ENCODE measurements at regions not wholly inside any gene's neighbourhood (a gene's known extent, or its start where the extent isn't known, plus 50 kb on each side); places are given as distances from the start of the nearest gene placed in this dataset.

DNA sequence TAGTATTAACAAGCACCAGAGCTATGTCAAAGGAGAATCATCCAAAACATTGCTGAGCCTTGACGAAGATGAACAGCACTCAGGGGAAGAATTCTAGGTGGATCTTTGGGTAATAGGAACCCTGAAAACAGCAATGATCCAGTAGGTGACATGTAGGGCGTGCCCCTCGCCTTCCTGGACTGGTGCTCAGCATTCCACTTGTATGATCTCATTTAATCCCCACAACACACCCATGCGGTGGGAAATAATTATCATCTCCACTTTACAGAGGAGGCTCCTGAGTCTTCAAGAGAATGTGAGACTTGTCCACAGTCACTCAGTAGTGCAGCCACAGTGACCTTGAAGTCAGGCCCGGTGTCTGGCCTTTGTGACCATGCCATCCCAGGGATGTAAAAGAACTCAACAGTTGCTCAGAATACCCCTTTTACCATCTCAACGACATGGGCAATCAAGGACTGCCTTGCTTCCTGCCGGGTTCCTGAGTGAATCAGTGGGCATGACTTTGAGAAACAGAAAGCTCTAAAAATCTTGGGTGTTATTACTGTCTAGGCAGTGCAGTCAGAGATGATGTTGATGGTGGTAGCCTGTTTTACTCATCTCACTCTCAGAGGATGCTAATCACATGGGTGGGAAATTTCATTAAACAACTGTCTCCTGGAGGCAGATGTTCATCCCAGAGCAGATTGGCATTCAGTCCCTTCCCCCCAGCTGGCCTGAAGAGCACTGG, 161.6 kb downstream of the BCL11A start:
- Histone ChIP-seq H3K4me3 (ENCODE audit: low read length) (no peak overlapping the region), H3K4me2 (ENCODE audit: low read length) (no peak overlapping the region), H3K27me3 (ENCODE audit: insufficient read depth, low read depth, low read length) (no peaks in the 10 kb centered on the region), H3F3A (ENCODE audit: insufficient read depth, low read length, poor library complexity, severe bottlenecking) (no peaks in the 10 kb centered on the region), H3K79me2 (replicated peaks; ENCODE audit: insufficient read depth, low read length) (no peaks in the 10 kb centered on the region), H3K9me2 (ENCODE audit: insufficient read depth, low read length) (no peaks in the 10 kb centered on the region), H3K9ac (ENCODE audit: low read length) (no peak overlapping the region), H4K20me1 (ENCODE audit: insufficient read depth) (no peaks in the 10 kb centered on the region), H3K9me3 (ENCODE audit: low read length) (no peaks in the 10 kb centered on the region), H3K27ac (ENCODE audit: low read length) (no peak overlapping the region), H3K36me3 (ENCODE audit: insufficient read depth, low read length) (no peaks in the 10 kb centered on the region), H2AFZ (ENCODE audit: low read depth, low read length) (no peak overlapping the region)
- TF ChIP-seq TAF1 (IDR thresholded peaks at IDR 0.05; ENCODE audit: low read depth) (no peak), EP300 (conservative IDR thresholded peaks at IDR 0.05; ENCODE audit: poor library complexity, severe bottlenecking) (no peak), SMC3 (conservative IDR thresholded peaks at IDR 0.05; ENCODE audit: poor library complexity) (no peak), EZH2 (IDR thresholded peaks at IDR 0.05; ENCODE audit: borderline replicate concordance, insufficient read depth, low read length, poor library complexity, severe bottlenecking) (no peak), RAD21 (conservative IDR thresholded peaks at IDR 0.05) (no peak), POLR2AphosphoS5 (IDR thresholded peaks at IDR 0.05) (no peak)
- TF ChIP-seq, protein P1, sequence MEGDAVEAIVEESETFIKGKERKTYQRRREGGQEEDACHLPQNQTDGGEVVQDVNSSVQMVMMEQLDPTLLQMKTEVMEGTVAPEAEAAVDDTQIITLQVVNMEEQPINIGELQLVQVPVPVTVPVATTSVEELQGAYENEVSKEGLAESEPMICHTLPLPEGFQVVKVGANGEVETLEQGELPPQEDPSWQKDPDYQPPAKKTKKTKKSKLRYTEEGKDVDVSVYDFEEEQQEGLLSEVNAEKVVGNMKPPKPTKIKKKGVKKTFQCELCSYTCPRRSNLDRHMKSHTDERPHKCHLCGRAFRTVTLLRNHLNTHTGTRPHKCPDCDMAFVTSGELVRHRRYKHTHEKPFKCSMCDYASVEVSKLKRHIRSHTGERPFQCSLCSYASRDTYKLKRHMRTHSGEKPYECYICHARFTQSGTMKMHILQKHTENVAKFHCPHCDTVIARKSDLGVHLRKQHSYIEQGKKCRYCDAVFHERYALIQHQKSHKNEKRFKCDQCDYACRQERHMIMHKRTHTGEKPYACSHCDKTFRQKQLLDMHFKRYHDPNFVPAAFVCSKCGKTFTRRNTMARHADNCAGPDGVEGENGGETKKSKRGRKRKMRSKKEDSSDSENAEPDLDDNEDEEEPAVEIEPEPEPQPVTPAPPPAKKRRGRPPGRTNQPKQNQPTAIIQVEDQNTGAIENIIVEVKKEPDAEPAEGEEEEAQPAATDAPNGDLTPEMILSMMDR (IDR thresholded peaks at IDR 0.05; ENCODE audit: poor library complexity, severe bottlenecking): no peak
- TF ChIP-seq, protein P2, sequence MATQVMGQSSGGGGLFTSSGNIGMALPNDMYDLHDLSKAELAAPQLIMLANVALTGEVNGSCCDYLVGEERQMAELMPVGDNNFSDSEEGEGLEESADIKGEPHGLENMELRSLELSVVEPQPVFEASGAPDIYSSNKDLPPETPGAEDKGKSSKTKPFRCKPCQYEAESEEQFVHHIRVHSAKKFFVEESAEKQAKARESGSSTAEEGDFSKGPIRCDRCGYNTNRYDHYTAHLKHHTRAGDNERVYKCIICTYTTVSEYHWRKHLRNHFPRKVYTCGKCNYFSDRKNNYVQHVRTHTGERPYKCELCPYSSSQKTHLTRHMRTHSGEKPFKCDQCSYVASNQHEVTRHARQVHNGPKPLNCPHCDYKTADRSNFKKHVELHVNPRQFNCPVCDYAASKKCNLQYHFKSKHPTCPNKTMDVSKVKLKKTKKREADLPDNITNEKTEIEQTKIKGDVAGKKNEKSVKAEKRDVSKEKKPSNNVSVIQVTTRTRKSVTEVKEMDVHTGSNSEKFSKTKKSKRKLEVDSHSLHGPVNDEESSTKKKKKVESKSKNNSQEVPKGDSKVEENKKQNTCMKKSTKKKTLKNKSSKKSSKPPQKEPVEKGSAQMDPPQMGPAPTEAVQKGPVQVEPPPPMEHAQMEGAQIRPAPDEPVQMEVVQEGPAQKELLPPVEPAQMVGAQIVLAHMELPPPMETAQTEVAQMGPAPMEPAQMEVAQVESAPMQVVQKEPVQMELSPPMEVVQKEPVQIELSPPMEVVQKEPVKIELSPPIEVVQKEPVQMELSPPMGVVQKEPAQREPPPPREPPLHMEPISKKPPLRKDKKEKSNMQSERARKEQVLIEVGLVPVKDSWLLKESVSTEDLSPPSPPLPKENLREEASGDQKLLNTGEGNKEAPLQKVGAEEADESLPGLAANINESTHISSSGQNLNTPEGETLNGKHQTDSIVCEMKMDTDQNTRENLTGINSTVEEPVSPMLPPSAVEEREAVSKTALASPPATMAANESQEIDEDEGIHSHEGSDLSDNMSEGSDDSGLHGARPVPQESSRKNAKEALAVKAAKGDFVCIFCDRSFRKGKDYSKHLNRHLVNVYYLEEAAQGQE (IDR thresholded peaks at IDR 0.05; ENCODE audit: borderline replicate concordance): no peak

DNA sequence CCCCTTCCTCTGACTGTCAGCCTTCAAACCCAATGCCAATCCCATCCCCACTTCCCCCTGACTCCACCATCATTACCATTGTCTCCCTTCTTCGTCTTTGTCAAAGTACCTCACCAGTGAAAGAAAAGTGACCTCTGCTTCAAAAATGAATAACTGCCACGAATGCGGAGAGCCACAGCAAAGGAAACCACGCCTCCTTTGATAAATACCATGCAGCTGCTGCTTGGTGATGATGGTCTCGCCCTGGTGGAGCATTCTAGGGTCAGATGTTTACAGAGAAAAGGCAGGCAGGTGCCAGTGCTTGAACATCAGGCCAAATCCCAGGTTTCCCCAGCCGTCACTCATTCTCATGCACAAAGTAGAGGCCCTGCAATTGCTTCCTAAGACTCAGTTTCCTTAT, 162.2 kb downstream of the BCL11A start:
- TF ChIP-seq, protein P1 (IDR thresholded peaks at IDR 0.05; ENCODE audit: poor library complexity, severe bottlenecking): no peak
- Histone ChIP-seq H3K4me3 (ENCODE audit: low read length) (no peak overlapping the region), H3K27me3 (ENCODE audit: insufficient read depth, low read depth, low read length) (no peaks in the 10 kb centered on the region), H4K20me1 (ENCODE audit: insufficient read depth) (no peaks in the 10 kb centered on the region), H3K79me2 (replicated peaks; ENCODE audit: insufficient read depth, low read length) (no peaks in the 10 kb centered on the region), H3K9me2 (ENCODE audit: insufficient read depth, low read length) (no peaks in the 10 kb centered on the region), H3F3A (ENCODE audit: insufficient read depth, low read length, poor library complexity, severe bottlenecking) (no peaks in the 10 kb centered on the region), H3K36me3 (ENCODE audit: insufficient read depth, low read length) (no peaks in the 10 kb centered on the region), H3K9me3 (ENCODE audit: low read length) (no peaks in the 10 kb centered on the region), H3K27ac (ENCODE audit: low read length) (no peak overlapping the region), H3K4me2 (ENCODE audit: low read length) (no peak overlapping the region), H3K9ac (ENCODE audit: low read length) (no peak overlapping the region), H2AFZ (ENCODE audit: low read depth, low read length) (no peak overlapping the region)
